ENCODE measurements at regions not wholly inside any gene's neighbourhood (a gene's known extent, or its start where the extent isn't known, plus 50 kb on each side); places are given as distances from the start of the nearest gene placed in this dataset.

DNA sequence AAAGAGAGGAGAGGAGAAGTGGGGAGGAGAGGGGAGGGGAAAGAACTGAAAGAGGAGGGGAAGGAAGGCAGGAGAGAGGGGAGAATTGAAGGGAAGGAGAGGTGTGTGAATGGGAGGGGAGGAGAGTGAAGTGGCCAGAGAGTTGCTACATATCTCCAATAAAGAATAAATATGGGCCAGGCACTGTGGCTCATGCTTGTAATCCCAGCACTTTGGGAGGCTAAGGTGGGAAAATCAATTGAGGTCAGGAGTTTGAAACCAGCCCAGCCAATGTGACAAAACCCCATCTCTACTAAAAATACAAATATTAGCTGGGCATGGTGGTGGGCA lies 482.4 kb downstream of the NAF1 start:
- no peak for TF ChIP-seq EZH2 (IDR thresholded peaks at IDR 0.05; ENCODE audit: borderline replicate concordance, low read length)
- TF ChIP-seq, protein P1, sequence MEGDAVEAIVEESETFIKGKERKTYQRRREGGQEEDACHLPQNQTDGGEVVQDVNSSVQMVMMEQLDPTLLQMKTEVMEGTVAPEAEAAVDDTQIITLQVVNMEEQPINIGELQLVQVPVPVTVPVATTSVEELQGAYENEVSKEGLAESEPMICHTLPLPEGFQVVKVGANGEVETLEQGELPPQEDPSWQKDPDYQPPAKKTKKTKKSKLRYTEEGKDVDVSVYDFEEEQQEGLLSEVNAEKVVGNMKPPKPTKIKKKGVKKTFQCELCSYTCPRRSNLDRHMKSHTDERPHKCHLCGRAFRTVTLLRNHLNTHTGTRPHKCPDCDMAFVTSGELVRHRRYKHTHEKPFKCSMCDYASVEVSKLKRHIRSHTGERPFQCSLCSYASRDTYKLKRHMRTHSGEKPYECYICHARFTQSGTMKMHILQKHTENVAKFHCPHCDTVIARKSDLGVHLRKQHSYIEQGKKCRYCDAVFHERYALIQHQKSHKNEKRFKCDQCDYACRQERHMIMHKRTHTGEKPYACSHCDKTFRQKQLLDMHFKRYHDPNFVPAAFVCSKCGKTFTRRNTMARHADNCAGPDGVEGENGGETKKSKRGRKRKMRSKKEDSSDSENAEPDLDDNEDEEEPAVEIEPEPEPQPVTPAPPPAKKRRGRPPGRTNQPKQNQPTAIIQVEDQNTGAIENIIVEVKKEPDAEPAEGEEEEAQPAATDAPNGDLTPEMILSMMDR (conservative IDR thresholded peaks at IDR 0.05 in 1 of 2, IDR thresholded peaks at IDR 0.05 in 1 of 2; ENCODE audit: extremely low read depth in 1 of 2, insufficient read depth in 1 of 2, low read depth in 1 of 2, low read length in 2 of 2), result no peak
